K562 (cell line): ENCODE measurements at regions not wholly inside any gene's neighbourhood (a gene's known extent, or its start where the extent isn't known, plus 50 kb on each side); places are given as distances from the start of the nearest gene placed in this dataset.
"Not testable (repeated sequence)": the region's sequence is repeated elsewhere in the genome, so short reads cannot be mapped to it uniquely, and the experiment has no call there.

ENCODE experiments used
- ATAC-seq: fragments of 200-7000 bp; cut with Tn5 transposase; 3 replicates; pipeline ENCODE4 v1.9.1; 2020; ENCODE audit warnings: moderate library complexity
- BruUV-seq: library from RNA; stranded (reverse); fragments of 400-500 nt; replicated peaks from 2 replicates; lab custom pipeline; 2021; lab: Mats Ljungman, UMichigan
- CTCF ChIA-PET: fragments of 300-600 bp; formaldehyde crosslinking; extraction: SDS; loops from one replicate; lab custom pipeline; 2021; ENCODE audit warnings: low intra/inter-chr PET ratio; lab: Yijun Ruan, JAX
- POLR2A ChIA-PET: fragments of 300-600, 350-650 bp; sonication (Branson Sonifier 250); formaldehyde crosslinking; extraction: SDS; loops from one replicate; lab custom pipeline; 2021; ENCODE audit warnings: antibody characterized with exemption, inconsistent platforms; lab: Yijun Ruan, JAX
- DNase-seq, 4 experiments: peaks; one replicate each; pipeline versions ENCODE4 v3.0.0 to v3.0.0-alpha.2; 2011 to 2018; ENCODE audit warnings: low spot score in 3 of 4, mixed read lengths in 3 of 4; ENCODE audit errors: extremely low read depth in 1 of 4
- FAIRE-seq: peaks from 2 replicates; lab custom pipeline; 2011; peaks lifted over from hg19 to GRCh38; lab: Jason Lieb, UNC
- H2AFZ ChIP-seq: 2 replicates; pipeline ENCODE4 v1.6.0; 2011; ENCODE audit warnings: low read depth, low read length, control low read depth, inconsistent platforms
- H3K27ac ChIP-seq: fragments of 200-600 bp; 3 replicates; pipeline ENCODE4 v1.8.0; 2011; ENCODE audit warnings: low read depth, mild to moderate bottlenecking, control low read depth, inconsistent platforms, low read length, moderate library complexity, mixed read lengths; ENCODE audit errors: extremely low read depth
- H3K27me3 ChIP-seq, 2 experiments: fragments of 300-600 bp in 1 of 2; 2 replicates in 1 of 2; 3 replicates in 1 of 2; pipeline versions ENCODE4 v1.6.0 to v1.8.0; 2011; ENCODE audit warnings: inconsistent platforms in 2 of 2, low read length in 2 of 2, mild to moderate bottlenecking in 1 of 2, mixed read lengths in 1 of 2, moderate library complexity in 1 of 2; ENCODE audit not compliant: control insufficient read depth in 2 of 2, insufficient read depth in 2 of 2
- H3K36me3 ChIP-seq: fragments of 300-600 bp; 3 replicates; pipeline ENCODE4 v1.8.0; 2011; ENCODE audit warnings: mild to moderate bottlenecking, low read length, inconsistent platforms; ENCODE audit not compliant: control insufficient read depth, insufficient read depth
- H3K4me1 ChIP-seq, 2 experiments: fragments of 200-600 bp in 1 of 2; replicated peaks in 1 of 2; 2 replicates in 1 of 2; 3 replicates in 1 of 2; pipeline versions ENCODE4 v1.5.1 to v1.8.0; 2011; ENCODE audit warnings: inconsistent platforms in 2 of 2, low read length in 2 of 2, mild to moderate bottlenecking in 1 of 2, mixed read lengths in 1 of 2, moderate library complexity in 1 of 2; ENCODE audit not compliant: control insufficient read depth in 2 of 2, insufficient read depth in 2 of 2
- H3K4me2 ChIP-seq: 2 replicates; pipeline ENCODE4 v1.6.1; 2011; ENCODE audit warnings: low read length, control low read depth, inconsistent platforms, mixed read lengths; ENCODE audit not compliant: insufficient read depth
- H3K4me3 ChIP-seq: fragments of 200-600 bp; sonication (generic), shearing (Covaris generic); 2 replicates; pipeline ENCODE4 v1.5.1; 2016; ENCODE audit warnings: control low read depth, inconsistent platforms
- H3K79me2 ChIP-seq: fragments of 200-600 bp; 3 replicates; pipeline ENCODE4 v1.8.0; 2011; ENCODE audit warnings: low read length, inconsistent platforms; ENCODE audit not compliant: control insufficient read depth, insufficient read depth
- H3K9ac ChIP-seq, 2 experiments: 2 replicates each; pipeline versions ENCODE4 v1.6.0 to v1.6.1; 2011; ENCODE audit warnings: low read depth in 2 of 2, low read length in 2 of 2, control low read depth in 1 of 2, inconsistent platforms in 1 of 2, mild to moderate bottlenecking in 1 of 2, mixed read lengths in 1 of 2; ENCODE audit not compliant: insufficient read depth in 1 of 2
- H3K9me1 ChIP-seq: one replicate; pipeline ENCODE4 v1.6.0; 2011; ENCODE audit warnings: inconsistent platforms, mild to moderate bottlenecking, low read length, moderate library complexity; ENCODE audit not compliant: control insufficient read depth, insufficient read depth
- H3K9me3 ChIP-seq: replicated peaks from 2 replicates; pipeline ENCODE4 v1.5.1; 2011; ENCODE audit warnings: low read depth, low read length, inconsistent platforms; ENCODE audit not compliant: control insufficient read depth, insufficient read depth
- H4K20me1 ChIP-seq: replicated peaks from 2 replicates; pipeline ENCODE4 v1.6.1; 2011; ENCODE audit warnings: low read length, inconsistent platforms, mixed read lengths; ENCODE audit not compliant: control insufficient read depth, insufficient read depth
- WGBS: fragments of 100-300 bp; shearing (Covaris generic); methylation state at CpG from one replicate; pipeline ENCODE4 v1.1.6; 2016; ENCODE audit warnings: low coverage, mixed read lengths; ENCODE audit not compliant: insufficient coverage; ENCODE audit errors: missing lambda C conversion rate; 5-methylcytosine and 5-hydroxymethylcytosine counted together
- in situ Hi-C: fragments of 300-500 bp; cut with MboI; formaldehyde crosslinking; loops from 4 replicates; pipeline ENCODE4 v1.15.0; 2018; ENCODE audit warnings: inconsistent platforms, mixed read lengths
- intact Hi-C: fragments of 100-400 bp; cut with micrococcal nuclease; formaldehyde crosslinking; loops from 2 replicates; pipeline ENCODE4 v1.14.2; 2022

DNA sequence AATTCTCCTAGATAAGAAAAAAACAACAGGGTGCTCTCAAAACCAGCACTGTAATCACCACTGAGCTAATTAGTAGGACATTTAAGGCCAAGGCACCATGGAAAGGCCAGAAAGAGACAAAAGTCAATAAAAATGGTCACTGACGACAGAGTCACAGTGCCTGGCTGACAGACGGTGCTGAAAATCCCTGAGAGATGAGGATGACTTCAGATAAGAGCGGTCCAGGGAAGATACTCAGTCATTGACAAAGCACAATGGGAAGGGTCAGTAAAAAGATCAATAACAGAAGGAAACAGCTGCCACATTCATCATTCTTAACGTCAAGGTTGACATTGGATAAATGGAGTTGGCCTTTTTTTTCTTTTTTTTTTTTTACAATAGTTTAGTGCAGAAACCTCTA is 261.0 kb downstream of the SPATA31A1 start:
- in situ Hi-C loops, H3K27ac ChIP-seq, H3K4me3 ChIP-seq, H3K4me1 ChIP-seq, H3K9me3 ChIP-seq, DNase-seq, POLR2A ChIA-PET, CTCF ChIA-PET, H3K27me3 ChIP-seq, BruUV-seq, H2AFZ ChIP-seq, H3K79me2 ChIP-seq, ATAC-seq, intact Hi-C loops, H4K20me1 ChIP-seq, H3K36me3 ChIP-seq, H3K9me1 ChIP-seq, H3K4me2 ChIP-seq, H3K9ac ChIP-seq, FAIRE-seq: not testable (repeated sequence)
- no CpG with 5 or more reads among the region's 4 CpGs for WGBS

DNA sequence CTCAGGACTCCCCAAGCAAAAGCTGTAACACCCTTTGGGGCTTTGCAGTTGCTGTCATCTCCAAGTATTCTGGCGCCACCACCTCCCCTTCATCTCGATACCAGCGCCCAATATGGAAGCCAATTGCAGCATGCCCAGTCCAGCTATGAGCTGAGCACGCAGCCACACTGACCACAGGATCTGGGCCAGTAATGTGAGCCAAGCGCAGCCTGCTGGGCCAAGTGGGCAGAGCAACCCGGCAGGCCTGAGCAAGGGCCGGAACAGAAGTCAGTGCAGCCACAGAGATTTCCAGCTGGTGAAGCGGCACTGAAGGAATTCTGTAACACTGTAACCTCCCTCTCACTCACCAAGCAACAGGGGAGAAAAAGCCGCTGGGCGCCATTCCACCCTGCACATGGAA is 268.6 kb downstream of the SPATA31A1 start:
- H3K27ac ChIP-seq, H3K79me2 ChIP-seq, FAIRE-seq, H3K9me1 ChIP-seq, H3K4me1 ChIP-seq, H3K4me2 ChIP-seq, H2AFZ ChIP-seq, ATAC-seq, POLR2A ChIA-PET, H3K4me3 ChIP-seq, CTCF ChIA-PET, H3K36me3 ChIP-seq, H3K9ac ChIP-seq, H3K9me3 ChIP-seq, in situ Hi-C loops, H3K27me3 ChIP-seq, H4K20me1 ChIP-seq, DNase-seq, BruUV-seq, intact Hi-C loops: not testable (repeated sequence)
- no CpG with 5 or more reads among the region's 10 CpGs for WGBS

DNA sequence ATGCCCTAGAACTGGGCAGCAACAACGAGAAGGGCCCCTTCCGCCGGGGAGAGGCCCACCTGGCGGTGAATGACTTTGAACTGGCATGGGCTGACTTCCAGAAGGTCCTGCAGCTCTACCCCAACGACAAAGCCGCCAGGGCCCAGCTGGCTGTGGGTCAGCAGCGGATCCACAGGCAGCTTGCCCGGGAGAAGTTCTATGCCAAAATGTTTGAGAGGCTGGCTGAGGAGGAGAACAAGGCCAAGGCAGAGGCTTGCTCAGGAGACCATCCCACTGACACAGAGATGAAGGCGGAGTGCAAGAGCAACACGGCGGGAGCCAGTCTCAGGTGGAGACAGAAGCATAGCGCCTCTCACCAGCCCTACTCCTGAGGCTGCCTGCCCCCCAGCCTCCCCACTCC is 276.6 kb downstream of the SPATA31A1 start:
- in situ Hi-C loops, H3K9ac ChIP-seq, H3K27ac ChIP-seq, FAIRE-seq, H4K20me1 ChIP-seq, H3K27me3 ChIP-seq, intact Hi-C loops, H3K79me2 ChIP-seq, POLR2A ChIA-PET, H3K4me2 ChIP-seq, CTCF ChIA-PET, DNase-seq, H3K36me3 ChIP-seq, H2AFZ ChIP-seq, H3K9me1 ChIP-seq, H3K9me3 ChIP-seq, ATAC-seq, BruUV-seq, H3K4me1 ChIP-seq, H3K4me3 ChIP-seq: not testable (repeated sequence)
- 0% methylated on average over 3 of the region's 12 CpGs for WGBS

DNA sequence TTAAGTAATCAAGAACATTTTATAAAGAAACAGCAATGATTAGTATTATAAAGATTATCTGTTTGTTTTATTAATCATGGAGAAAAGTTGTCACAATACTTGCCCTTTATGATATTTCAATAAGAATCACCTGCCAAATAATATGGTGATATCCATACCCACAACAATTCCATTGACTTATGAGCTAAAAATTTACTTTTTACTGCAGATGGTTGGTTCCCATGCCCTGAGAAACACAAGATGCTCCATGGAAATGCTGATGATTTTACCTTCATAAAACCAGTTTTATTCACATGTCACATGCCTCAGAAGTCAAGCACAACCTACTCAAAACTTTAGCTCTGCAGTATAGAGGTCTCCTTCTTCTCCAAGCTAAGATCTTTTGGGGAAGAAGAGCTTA is 293.6 kb downstream of the SPATA31A1 start:
- CTCF ChIA-PET, result not testable (repeated sequence)

More for the DNA sequence above, 293.6 kb downstream of the SPATA31A1 start:
- H3K27me3 ChIP-seq, H2AFZ ChIP-seq, H3K36me3 ChIP-seq, H3K9me1 ChIP-seq, H3K79me2 ChIP-seq, DNase-seq, H4K20me1 ChIP-seq, H3K4me1 ChIP-seq, BruUV-seq, H3K9me3 ChIP-seq, H3K4me3 ChIP-seq, ATAC-seq, H3K9ac ChIP-seq, POLR2A ChIA-PET, in situ Hi-C loops, H3K27ac ChIP-seq, H3K4me2 ChIP-seq, intact Hi-C loops, FAIRE-seq: not testable (repeated sequence)
